Stomach (tissue), 8 donors: ENCODE measurements at regions not wholly inside any gene's neighbourhood (a gene's known extent, or its start where the extent isn't known, plus 50 kb on each side); places are given as distances from the start of the nearest gene placed in this dataset.

Source experiments
- DNase-seq, 2 donors: peaks; one replicate each; pipeline versions ENCODE4 v3.0.0 to v3.0.0-alpha.2; 2013 to 2019
- H3K27ac ChIP-seq, 5 donors: fragments of 200-600 bp in 4 of 5; sonication (generic) in 4 of 5; one replicate each; pipeline ENCODE4 v1.5.1; 2013 to 2019; ENCODE audit warnings: mild to moderate bottlenecking in 1 of 5, moderate library complexity in 1 of 5
- H3K27me3 ChIP-seq, 3 donors: fragments of 200-600 bp; sonication (generic); one replicate each; pipeline ENCODE4 v1.5.1; 2017 to 2019; ENCODE audit warnings: mixed run types in 1 of 3
- H3K36me3 ChIP-seq, 4 donors: fragments of 200-600 bp; sonication (generic); 1 replicate in 3 of 4; 2 replicates in 1 of 4; pipeline ENCODE4 v1.5.1; 2016 to 2019
- H3K4me1 ChIP-seq, 4 donors: fragments of 200-600 bp; sonication (generic); one replicate each; pipeline ENCODE4 v1.5.1; 2016 to 2019
- H3K4me3 ChIP-seq, 4 donors: fragments of 200-600 bp; sonication (generic) in 3 of 4; one replicate each; pipeline ENCODE4 v1.5.1; 2016 to 2019; ENCODE audit warnings: mild to moderate bottlenecking in 1 of 4
- H3K9me3 ChIP-seq, 4 donors: fragments of 200-600 bp; sonication (generic); one replicate each; pipeline ENCODE4 v1.5.1; 2016 to 2019
- EP300 ChIP-seq: sonication (generic); formaldehyde crosslinking; IDR thresholded peaks from one replicate; pipeline ENCODE4 v1.6.1; 2017; ENCODE audit warnings: antibody characterized with exemption
- POLR2A ChIP-seq, 4 donors: fragments of 450-650 bp; IDR thresholded peaks; one replicate each; pipeline ENCODE4 v1.6.1; 2016; ENCODE audit warnings: antibody characterized with exemption in 4 of 4, control low read depth in 2 of 4, mild to moderate bottlenecking in 1 of 4, moderate library complexity in 1 of 4
- POLR2AphosphoS5 ChIP-seq, 3 donors: sonication (generic); formaldehyde crosslinking; IDR thresholded peaks; one replicate each; pipeline ENCODE4 v1.6.1; 2016; ENCODE audit warnings: antibody characterized with exemption in 3 of 3
- WGBS, 5 donors: extraction: QIAGEN DNeasy Blood & Tissue Kit in 3 of 5; methylation state at CpG; one replicate each; pipeline versions ENCODE4 v1.1.5 to v1.1.7; 2013 to 2018; 5-methylcytosine and 5-hydroxymethylcytosine counted together
- intact Hi-C: fragments of 100-400 bp; cut with DNase I; formaldehyde crosslinking; loops from one replicate; pipeline ENCODE4 v1.15.1; 2023; ENCODE audit warnings: low total_unique reads
- TF ChIP-seq, protein P1 (sequence below), 7 experiments: fragments of 450-650 bp in 4 of 7; fragments of 200-600 bp in 3 of 7; sonication (generic) in 3 of 7; IDR thresholded peaks; one replicate each; pipeline ENCODE4 v1.5.1; 2016 to 2019; ENCODE audit warnings: antibody characterized with exemption in 7 of 7, control low read depth in 2 of 7, mild to moderate bottlenecking in 1 of 7
- donor health status: healthy with polysubstance abuse.
- donor health status: Bipolar disorder and iron deficiency.
- donor health status: healthy.

DNA sequence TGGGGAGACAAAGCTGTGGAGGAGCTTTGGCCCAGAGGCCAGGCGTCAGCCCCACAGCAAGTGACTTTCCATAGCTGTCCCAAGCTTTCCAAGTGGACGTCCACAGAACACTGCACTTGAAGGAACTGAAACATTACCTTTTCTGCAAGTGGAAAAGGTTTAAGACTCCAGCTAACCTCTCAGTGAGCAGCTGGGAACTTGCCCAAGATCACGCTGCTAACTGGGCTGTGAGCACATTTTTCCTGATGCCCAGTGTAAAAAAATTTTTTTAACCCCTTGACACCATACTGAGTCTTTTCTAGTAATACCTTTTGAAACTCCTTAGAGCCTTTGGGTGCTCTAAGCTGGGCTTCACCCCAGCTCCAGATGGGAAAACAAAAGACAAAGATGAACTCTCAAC lies 256.7 kb downstream of the HAUS1 start:
- Histone ChIP-seq H3K36me3 (no peaks in the 10 kb centered on the region), H3K27me3 (no peaks in the 10 kb centered on the region), H3K4me1 (peaks cover 0 to 7% (median 0%) of the 10 kb centered on the region in 4 donors), H3K4me3 (no peak overlapping the region), H3K27ac (no peak overlapping the region), H3K9me3 (peaks cover 0 to 14% (median 4%) of the 10 kb centered on the region in 4 donors)
- TF ChIP-seq POLR2A (IDR thresholded peaks at IDR 0.05) (no peak), EP300 (no peak), POLR2AphosphoS5 (IDR thresholded peaks at IDR 0.05) (no peak)
- TF ChIP-seq, protein P1, sequence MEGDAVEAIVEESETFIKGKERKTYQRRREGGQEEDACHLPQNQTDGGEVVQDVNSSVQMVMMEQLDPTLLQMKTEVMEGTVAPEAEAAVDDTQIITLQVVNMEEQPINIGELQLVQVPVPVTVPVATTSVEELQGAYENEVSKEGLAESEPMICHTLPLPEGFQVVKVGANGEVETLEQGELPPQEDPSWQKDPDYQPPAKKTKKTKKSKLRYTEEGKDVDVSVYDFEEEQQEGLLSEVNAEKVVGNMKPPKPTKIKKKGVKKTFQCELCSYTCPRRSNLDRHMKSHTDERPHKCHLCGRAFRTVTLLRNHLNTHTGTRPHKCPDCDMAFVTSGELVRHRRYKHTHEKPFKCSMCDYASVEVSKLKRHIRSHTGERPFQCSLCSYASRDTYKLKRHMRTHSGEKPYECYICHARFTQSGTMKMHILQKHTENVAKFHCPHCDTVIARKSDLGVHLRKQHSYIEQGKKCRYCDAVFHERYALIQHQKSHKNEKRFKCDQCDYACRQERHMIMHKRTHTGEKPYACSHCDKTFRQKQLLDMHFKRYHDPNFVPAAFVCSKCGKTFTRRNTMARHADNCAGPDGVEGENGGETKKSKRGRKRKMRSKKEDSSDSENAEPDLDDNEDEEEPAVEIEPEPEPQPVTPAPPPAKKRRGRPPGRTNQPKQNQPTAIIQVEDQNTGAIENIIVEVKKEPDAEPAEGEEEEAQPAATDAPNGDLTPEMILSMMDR (IDR thresholded peaks at IDR 0.05), result no peak
- intact Hi-C loops, result no loop called here
- WGBS, 5 donors, result 62 to 72% (median 70%) methylated on average over 3 of the region's 3 CpGs
- no peak for DNase-seq

DNA sequence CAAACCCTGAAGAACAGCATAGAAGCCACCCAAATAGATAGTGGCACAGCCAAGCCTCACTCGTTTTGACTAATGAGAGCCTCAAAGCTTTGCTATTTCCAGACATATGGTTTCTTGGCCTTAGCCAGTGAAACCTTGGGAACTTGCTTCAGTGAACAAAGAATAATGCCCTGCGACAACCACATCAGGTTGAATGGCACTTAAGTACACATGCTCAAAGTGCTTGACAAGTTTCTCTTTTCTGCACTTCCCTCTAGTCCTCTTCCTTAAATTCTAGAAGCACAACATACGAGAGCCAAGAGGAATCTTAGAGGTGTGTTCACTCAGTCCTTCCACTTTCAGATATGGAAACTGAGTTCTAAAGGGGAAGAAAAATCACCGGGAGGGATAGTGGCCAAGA lies 258.3 kb downstream of the HAUS1 start:
- intact Hi-C loops, result no loop called here
- Histone ChIP-seq H3K27ac (no peak overlapping the region), H3K36me3 (no peaks in the 10 kb centered on the region), H3K4me1 (no peaks in the 10 kb centered on the region), H3K27me3 (no peaks in the 10 kb centered on the region), H3K9me3 (peaks cover 0 to 14% (median 4%) of the 10 kb centered on the region in 4 donors), H3K4me3 (no peak overlapping the region)
- DNase-seq, result no peak
- TF ChIP-seq, protein P1 (IDR thresholded peaks at IDR 0.05), result no peak
- no peak for TF ChIP-seq POLR2A (IDR thresholded peaks at IDR 0.05)
- no peak for TF ChIP-seq EP300
- no peak for TF ChIP-seq POLR2AphosphoS5 (IDR thresholded peaks at IDR 0.05)
- 72 to 86% (median 76%) methylated on average over 4 of the region's 4 CpGs for WGBS, 5 donors

DNA sequence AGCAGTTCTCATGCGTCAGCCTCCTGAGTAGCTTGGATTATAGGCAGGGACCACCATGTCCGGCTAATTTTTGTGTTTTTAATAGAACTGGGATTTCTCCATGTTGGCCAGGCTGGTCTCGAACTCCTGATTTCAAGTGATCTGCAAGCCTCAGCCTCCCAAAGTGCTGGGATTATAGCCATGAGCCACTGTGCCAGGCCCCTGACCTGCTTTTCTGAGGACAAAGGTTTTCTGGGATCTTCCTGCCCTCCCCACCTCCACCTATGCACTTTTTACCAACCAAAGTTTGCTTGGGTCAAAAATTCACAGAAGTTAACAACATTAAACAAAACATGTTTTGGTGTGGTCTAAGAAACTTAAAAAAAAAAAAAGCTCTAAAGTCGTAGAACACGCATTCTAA lies 259.9 kb downstream of the HAUS1 start:
- Histone ChIP-seq H3K36me3 (no peaks in the 10 kb centered on the region), H3K9me3 (peaks cover 0 to 14% (median 4%) of the 10 kb centered on the region in 4 donors), H3K27me3 (no peaks in the 10 kb centered on the region), H3K4me1 (no peaks in the 10 kb centered on the region), H3K4me3 (no peak overlapping the region), H3K27ac (no peak overlapping the region)
- 85 to 95% (median 93%) methylated on average over 5 of the region's 5 CpGs for WGBS, 5 donors
- intact Hi-C loops, result no loop called here
- TF ChIP-seq EP300, result no peak
- TF ChIP-seq, protein P1 (IDR thresholded peaks at IDR 0.05), result no peak
- no peak for TF ChIP-seq POLR2A (IDR thresholded peaks at IDR 0.05)
- no peak for TF ChIP-seq POLR2AphosphoS5 (IDR thresholded peaks at IDR 0.05)
- no peak for DNase-seq

DNA sequence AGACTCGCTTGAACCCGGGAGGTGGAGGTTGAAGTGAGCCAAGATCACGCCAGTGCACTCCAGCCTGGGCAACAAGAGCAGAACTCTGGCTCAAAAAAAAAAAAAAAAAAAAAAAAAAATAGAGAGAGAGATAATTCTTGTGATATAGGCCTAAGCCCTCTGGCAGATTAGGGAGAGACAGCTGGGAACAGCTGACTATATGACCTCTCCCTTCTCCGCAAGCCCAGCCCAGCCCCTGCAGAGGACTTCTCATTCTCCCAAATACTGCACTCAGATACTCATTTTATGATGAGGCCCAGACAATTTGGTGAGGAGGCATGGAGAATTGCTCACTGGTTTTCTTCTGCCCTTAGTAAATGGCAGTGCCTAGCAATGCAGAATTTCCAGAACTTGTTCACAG lies 262.0 kb downstream of the HAUS1 start:
- 71 to 92% (median 87%) methylated on average over 4 of the region's 4 CpGs for WGBS, 5 donors
- intact Hi-C loops, result no loop called here
- Histone ChIP-seq H3K27me3 (no peaks in the 10 kb centered on the region), H3K4me3 (no peak overlapping the region), H3K27ac (no peak overlapping the region), H3K9me3 (no peaks in the 10 kb centered on the region), H3K4me1 (no peaks in the 10 kb centered on the region), H3K36me3 (no peaks in the 10 kb centered on the region)
- TF ChIP-seq EP300 (no peak), POLR2A (IDR thresholded peaks at IDR 0.05) (no peak), POLR2AphosphoS5 (IDR thresholded peaks at IDR 0.05) (no peak)
- TF ChIP-seq, protein P1 (IDR thresholded peaks at IDR 0.05), result no peak
- DNase-seq, result peak in 1 of 2 donors; percentile 46
